NOMO-1 treated with dmso at 0.1 percent for 144 hours (cell line): ENCODE measurements at regions not wholly inside any gene's neighbourhood (a gene's known extent, or its start where the extent isn't known, plus 50 kb on each side); places are given as distances from the start of the nearest gene placed in this dataset.
"Not testable (repeated sequence)": the region's sequence is repeated elsewhere in the genome, so short reads cannot be mapped to it uniquely, and the experiment has no call there.

Experiments used
- DNase-seq: peaks from one replicate; lab custom pipeline; 2025; ENCODE audit not compliant: unreplicated experiment; lab: John Stamatoyannopoulos, UW

DNA sequence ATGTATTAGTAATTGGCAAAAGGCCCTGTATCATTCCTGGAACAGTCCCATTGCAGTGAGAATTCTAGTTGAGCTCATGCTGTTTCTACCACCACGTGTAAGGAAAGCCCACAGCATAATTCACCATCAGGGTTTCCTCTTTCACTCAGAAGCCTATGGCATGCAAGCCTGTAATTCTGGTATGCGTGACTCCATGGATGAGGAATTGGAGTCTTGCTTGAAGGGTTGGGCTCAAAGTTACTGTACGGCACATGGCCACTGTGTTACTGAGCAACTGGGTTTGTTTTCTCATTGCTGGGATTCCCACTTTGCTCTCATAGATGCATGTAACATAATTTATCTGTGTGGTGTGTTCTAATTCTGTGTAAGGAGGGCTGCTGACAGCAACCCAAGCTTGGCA is 132.3 kb upstream of the NR3C2 start:
- DNase-seq = no peak

DNA sequence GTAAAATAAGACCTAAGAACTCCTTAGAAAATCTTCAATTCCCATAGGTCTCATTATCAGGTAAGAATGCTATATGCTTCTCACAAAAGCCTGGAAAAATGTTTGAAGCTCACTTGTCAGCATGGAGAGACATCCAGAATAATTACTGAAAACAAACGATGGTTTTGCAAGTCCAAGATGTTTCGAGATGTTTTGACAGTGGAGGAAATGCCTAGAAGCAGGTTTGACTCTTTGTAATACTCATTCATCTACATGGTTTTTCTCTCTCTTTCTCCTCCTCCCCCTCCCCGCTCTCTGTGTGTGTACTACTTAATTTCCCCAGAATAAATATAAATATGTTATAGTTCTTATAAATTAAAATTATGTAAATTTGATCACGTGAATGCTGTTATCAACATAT is 131.9 kb upstream of the NR3C2 start:
- no peak for DNase-seq

DNA sequence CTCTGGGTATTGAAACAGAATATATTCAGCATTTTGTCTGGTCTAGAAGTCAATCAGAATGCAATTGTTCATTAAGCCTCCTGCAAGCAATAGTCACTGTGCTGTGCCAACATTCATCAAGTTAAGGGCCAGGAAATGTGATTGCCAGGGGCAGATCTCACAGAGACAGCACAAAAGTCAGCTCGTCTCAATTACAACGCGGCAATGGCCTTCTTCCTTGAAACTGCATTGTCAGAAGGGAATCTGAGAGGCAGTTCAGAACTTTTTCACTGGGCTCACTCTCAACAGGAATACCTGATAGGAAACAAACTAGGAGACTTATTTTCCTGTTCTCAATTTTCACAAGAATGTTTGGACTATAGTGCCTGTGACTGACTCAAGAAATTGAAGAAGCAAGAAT is 131.1 kb upstream of the NR3C2 start:
- no peak for DNase-seq

DNA sequence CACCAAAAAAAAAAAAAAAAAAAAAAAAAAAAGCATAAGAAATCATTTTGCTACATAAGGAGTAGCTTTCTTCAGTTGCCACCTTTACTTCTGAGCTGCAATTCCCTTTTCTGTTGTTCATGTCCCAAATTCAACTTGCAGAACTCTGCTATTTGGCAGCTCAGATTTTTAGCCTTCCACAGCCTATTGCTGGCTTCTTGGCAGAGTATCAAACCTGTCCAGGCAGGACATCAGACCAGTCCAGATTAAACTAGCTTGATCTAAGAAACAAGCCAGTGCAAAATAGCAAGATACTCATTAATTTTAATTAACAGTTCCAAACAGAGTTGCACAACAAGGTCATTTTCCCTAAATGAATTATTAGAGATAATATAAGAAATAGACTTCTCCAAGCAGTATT is 123.6 kb upstream of the NR3C2 start:
- no peak for DNase-seq

DNA sequence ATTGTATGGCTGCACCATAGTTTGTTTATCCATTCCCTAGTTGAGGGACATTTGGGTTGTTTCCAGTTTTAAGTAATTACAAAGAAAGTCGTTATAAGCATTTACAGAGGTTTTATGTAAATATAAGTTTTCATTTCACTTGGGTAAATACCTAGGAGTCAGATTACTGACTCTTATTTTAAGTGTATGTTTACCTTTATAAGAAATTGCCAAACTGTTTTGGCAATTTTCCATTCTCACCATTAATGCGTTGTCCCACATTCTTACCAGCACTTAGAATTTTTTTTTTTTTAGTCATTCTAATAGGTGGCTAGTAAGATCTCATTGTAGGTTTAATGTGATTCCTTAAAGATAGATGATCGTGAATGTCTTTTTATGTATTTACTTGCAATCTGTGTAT is 121.5 kb upstream of the NR3C2 start:
- DNase-seq = no peak

DNA sequence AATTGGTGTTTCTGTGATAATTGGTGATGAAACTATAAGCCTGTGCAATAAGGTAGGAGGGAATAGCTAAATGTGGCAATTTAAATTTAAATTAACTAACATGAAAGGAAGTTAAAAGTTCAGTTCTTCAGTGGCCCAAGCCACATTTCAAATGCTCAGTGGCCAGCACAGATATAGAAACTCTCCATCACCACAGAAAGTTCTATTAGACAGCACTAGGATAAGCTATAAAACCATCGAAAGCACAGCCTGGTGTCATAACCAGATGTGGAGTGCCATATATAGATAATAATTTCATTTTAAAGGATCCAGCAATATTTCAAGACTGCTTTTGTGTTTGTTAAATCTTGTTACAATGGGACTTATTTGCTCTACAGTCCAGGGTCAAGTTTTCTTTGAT is 119.3 kb upstream of the NR3C2 start:
- DNase-seq = no peak

DNA sequence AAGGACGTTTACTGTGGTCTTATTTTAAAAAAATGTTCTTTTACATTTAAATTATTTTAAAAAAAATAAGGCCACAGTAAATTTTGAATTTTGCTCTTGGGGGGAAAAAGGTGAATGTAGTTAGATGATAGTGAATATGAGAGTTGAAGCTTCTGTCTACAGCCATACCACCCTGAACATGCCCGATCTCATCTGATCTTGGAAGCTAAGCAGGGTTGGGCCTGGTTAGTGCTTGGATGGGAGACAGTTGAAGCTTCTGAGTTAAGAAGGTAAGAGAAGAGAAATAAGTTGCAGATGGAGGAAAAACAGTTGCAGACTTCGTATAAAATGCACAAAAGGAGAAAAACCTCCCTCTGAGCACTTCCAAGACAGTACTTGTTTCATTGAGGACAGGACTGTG is 115.6 kb upstream of the NR3C2 start:
- no peak for DNase-seq

DNA sequence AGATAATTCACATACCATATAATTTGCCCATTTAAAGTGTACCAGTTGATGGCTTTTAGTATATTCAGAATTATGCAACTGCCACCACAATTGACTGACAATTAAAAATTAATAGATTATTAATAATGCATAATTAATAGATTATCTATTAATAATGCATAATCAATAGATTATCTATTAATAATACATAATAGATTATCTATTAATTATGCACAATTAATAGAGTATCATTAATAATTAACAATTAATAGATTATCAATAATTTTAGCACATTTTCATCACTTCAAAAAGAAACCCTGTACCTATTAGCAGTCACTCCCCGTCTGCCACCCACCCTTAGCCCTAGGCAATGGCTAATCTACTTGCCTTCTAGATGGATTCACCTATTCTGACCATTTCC is 108.6 kb upstream of the NR3C2 start:
- DNase-seq = no peak

DNA sequence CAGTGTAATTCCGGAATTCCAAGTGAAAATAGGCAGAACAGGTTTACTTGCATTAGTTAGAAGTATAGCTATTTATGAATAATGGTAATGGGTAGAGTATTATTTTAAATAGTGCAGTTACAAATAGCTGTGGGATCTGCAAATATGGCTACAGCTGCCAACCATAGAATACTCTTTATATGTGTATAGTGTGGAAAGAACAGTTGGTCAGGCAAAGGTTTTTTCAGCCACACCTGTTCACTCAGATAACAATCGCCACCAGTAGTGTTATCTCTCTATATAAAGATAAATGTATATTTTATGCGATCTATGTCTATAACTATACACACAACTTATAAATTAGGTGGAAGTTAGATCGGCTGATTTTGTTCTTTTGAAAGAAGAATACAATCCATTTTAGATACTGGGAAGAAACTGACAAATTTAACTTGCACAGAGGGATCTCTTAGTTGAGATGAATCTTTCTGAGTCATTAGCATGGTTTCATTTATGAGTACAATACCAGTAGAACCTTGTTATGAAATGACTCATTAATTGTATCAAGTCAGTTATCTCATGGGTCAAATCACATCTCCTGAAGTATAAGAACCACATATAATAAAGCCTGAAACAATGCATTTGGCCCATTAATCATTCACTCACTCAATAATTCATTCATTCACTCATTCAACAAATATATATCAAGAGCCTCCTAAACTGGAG is 100.9 kb upstream of the NR3C2 start:
- no peak for DNase-seq

DNA sequence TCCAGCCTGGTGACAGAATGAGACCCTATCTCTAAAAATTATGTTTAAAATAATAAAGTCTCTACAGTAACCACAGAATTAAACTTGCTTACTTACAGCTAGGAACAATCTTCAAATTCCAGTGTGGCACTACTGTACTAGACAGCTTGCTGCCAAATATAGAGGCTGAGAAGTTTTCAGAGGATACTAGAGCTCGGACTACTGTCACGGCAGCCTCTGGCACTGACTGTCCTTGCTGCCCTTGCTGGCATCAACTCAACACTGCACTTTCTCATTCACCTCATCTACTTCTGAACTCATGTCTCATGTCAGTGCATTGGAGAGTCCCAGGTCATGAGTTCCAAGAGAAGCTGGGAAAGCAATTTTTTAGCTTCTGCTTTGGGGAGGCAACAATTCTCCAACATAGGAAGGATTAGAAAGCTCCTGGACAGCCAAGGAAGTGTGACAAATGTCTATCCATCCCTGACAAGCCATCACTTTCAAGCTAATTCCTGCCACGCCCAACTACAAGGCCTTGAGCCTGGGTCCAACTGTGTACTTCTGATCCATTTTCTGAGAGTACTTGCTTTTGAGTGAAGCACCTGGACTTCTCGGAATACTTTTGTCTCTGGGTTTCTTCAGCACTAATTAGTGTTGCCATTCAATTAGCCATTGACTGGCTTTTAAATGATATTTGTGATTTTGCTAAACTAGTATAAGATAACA is 98.6 kb upstream of the NR3C2 start:
- DNase-seq = no peak

DNA sequence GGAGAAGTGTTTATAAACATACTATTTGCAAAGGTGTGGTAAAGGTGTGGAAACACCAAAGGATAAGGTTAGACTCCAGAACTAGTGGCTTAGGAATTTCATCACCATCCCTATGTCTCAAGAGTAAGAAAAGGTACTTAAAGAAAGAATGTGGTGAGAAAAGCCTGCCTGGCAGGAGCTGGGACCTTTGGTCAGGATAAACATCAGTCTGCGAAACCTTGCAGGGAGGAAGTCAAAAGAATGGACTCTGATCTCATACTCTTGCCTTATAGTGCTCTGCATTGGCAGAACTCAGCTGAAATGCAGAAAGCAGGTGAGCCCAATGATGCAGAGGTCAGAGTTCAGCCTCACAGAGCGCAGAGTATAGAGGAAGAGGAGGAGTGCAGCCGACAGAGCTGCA is 97.2 kb upstream of the NR3C2 start:
- DNase-seq = no peak

DNA sequence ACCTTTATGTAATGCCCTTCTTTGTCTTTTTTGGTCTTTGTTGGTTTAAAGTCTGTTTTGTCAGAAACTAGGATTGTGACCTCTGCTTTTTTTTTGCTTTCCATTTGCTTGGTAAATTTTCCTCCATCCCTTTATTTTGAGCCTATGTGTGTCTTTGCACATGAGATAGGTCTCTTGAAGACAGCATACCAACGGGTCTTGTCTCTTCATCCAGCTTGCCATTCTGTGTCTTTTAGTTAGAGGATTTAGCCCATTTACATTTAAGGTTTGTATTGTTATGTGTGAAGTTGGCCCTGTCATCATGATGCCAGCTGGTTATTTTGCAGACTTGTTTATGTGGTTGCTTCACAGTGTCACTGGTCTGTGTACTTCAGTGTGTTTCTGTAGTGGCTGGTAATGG is 91.6 kb upstream of the NR3C2 start:
- not testable (repeated sequence) for DNase-seq

DNA sequence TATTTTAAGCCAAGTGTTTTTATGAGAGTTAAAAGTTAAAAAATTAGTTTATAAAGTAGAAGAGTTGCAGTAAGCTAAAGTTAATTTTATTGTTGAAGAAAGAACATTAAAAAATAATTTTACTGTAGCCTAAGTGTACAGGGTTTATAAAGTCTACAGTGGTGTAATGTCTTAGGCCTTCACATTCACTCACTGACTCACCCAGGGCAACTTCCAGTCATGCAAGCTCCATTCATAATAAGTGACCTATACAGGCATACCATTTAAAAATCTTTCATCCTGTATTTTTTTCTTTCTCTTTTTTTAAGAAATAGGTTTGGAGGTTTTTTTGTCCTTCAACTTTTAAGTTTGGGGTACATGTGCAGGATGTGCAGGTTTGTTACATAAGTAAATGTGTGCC is 87.9 kb upstream of the NR3C2 start:
- no peak for DNase-seq

DNA sequence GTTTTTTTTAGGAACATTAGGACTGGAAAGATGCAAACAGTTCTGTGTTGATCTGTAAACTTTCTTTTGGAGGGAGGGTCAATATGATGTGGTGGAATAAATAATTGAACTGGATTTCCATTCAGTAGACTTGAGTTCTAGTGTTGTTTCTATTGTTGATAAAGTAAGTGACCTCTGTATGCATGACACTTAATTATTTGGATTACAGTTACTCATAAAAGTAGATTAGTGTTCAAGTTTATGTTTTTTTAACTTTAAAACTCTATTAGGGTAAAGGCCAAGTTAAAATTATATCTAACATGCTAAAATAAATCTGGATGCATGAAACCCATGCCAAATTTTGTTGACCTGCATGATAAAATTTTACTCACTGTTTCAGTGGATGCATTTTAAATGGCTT is 85.4 kb upstream of the NR3C2 start:
- DNase-seq = no peak

DNA sequence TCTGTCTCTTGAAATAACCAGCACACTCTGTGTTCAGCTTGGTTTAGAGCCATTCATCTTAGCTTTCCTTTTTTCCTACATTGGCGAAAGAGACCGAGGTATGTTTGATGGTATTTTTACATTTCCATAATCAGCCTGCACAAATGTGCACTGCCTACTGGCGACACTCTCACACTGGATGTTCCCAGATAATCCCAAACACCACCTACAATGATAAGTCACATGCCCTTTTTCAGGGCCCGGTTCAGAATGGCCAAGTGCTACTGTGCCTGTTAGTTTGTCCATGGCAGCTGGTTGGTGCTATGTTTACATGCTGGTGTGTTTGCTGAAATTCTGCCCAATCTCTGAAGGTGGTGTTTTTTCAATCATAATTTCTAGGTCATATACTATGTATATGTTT is 80.8 kb upstream of the NR3C2 start:
- no peak for DNase-seq

DNA sequence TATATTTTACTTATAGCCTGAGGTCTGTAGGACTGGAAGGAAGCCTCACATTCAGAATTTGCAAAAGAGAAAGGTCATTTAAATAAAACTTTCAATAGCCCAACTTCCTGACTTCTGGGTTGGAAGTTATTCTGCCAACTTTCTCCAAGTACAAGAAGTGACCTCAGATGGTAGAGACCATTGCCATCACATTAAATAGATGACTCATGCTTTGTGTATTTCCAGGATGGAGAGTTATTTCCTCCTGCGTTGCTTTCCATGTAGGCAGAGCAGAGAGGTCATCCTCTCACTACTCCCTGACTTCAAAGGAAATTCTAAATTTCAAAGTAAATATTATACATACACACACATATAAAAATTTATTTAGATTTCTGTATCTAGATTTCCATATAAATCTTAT is 73.0 kb upstream of the NR3C2 start:
- no peak for DNase-seq

DNA sequence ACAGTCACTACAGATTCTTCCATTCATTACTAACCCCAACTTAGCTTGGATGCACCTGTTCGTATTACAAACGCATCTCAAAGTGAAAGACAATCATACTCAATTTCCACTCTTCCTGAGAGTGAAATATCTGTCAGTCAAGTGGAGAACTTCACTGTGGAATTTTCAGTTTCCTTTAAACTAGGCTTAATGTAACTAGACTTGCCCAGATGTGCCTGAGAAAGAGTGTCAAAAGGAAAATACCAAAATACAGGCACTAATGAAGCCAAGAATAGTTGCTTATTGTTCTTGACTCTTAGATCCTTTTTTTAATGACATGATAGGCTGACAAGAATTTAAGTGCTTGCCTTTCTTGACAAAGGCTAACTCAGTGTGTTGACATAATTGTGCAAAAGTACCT is 72.4 kb upstream of the NR3C2 start:
- DNase-seq = no peak

DNA sequence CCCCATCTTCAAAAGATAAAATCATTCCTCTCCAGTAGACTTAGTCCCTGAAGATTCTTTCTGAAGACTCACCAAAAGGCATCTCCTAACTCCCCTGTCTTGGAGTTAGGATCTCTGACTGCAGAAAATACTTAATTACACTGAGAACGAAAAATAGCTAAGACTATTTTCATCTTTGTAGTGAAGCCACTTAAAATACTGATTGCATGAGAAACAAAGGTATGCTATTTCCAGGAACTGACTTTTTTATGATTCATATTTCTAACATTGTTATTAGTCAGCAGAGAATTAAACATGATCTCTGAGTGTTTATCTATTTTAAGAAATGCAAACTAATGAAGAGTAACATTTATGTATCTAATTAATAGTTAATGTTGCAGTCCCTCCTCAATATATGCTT is 71.8 kb upstream of the NR3C2 start:
- DNase-seq = no peak

DNA sequence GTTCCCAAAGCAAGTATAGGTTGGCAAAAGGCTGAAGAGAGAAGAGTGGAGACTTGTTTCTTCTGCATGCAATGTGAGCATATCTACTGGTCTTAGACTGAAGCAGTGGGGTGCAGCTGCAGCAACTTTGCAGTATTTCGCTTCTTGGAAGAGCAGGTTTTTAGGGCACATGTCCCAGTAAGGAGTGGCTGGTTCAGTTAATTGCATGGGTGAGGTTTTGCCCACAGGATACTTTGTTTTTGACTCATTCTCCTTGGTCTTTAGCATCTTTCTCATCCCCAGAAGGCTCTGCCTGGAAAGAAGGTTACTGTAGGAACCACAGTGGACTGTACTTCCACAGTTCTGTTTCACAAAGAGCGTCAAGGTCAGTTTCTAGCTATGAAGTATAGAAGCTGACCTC is 68.0 kb upstream of the NR3C2 start:
- no peak for DNase-seq

DNA sequence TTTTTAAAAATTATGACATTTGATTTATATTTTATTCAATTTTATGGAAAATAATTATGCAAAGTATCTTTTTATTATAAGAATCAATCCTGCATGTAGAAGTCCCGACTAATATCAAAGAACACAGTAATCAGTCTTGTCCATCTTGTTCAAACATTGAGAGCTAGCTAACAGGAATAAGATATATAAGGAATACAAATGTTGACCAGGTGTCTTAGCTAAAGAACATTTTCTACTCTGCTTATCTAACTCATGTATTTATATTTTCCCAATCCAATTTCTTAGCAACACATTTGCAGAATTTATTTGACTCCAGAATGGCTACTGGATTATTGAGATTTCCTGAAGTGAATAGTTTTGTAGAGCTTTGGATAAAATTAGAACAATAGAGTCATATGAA is 61.5 kb upstream of the NR3C2 start:
- DNase-seq = no peak

DNA sequence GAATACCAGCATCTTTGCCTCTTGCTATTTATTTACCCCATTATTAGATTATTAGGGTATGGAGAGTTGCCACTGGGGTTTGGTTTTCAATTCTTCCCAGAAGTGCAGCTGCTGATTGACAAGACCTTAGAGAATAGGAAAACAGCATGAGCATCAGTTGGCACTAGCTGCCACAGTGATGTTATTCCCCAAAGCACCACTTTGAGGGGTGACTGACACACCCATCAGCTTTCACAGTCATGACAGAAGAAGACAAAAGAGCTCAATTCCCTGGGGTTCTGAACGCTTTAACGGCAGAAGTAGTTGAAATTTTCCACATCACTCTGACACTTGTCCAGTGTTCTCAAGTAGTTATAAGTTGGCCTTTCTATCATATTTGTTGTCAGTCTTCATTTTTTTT is 55.0 kb upstream of the NR3C2 start:
- no peak for DNase-seq

DNA sequence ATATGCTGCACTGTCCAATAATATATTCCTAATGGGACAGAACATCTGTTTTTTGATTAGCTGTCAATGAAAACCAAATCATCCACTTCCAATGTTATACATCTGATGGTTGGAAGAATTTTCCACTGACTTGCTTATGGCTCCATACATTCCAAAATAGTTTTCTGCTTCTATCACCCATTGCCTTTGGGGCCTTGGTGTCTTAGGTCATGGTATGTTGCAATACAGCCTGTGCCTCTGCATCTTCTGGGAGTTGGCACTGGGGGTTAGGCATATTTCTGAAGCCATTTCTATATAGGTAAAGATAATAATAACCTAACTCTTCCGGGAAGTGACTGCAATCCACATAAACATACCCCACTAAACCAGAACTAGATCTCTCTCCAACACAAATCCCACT is 53.2 kb upstream of the NR3C2 start:
- DNase-seq = no peak
